B cell (primary cell): ENCODE measurements at regions not wholly inside any gene's neighbourhood (a gene's known extent, or its start where the extent isn't known, plus 50 kb on each side); places are given as distances from the start of the nearest gene placed in this dataset.

Experiments
- ATAC-seq: fragments of 200-7000 bp; cut with Tn5 transposase; one replicate; pipeline ENCODE4 v1.10.0; 2021; ENCODE audit warnings: low read depth, mild to moderate bottlenecking, moderate number of reproducible peaks, moderate library complexity
- CTCF ChIA-PET: fragments of 350-600 bp; sonication (Branson Sonifier 250); formaldehyde crosslinking; loops from one replicate; lab custom pipeline; 2021; ENCODE audit warnings: antibody characterized with exemption, inconsistent platforms; lab: Charles Lee
- POLR2A ChIA-PET: fragments of 350-600 bp; sonication (Branson Sonifier 250); formaldehyde crosslinking; loops from one replicate; lab custom pipeline; 2021; ENCODE audit warnings: antibody characterized with exemption; lab: Charles Lee
- DNase-seq: peaks from one replicate; pipeline ENCODE4 v3.0.0; 2013
- H2AFZ ChIP-seq: 2 replicates; pipeline ENCODE4 v1.6.1; 2012; ENCODE audit warnings: mild to moderate bottlenecking, low read depth, low read length; ENCODE audit not compliant: insufficient read depth, poor library complexity, severe bottlenecking
- H3K27ac ChIP-seq, 2 donors: 1 replicate in 1 of 2; 2 replicates in 1 of 2; pipeline ENCODE4 v1.5.1; 2012 to 2013; ENCODE audit warnings: low read length in 2 of 2, mild to moderate bottlenecking in 2 of 2, moderate library complexity in 1 of 2
- H3K27me3 ChIP-seq, 4 experiments: fragments of 200-600 bp in 1 of 4; sonication (generic) in 1 of 4; replicated peaks in 1 of 4; 1 replicate in 2 of 4; 2 replicates in 2 of 4; pipeline versions ENCODE4 v1.6.1 to v1.7.0; 2013 to 2016; ENCODE audit warnings: low read length in 3 of 4, mild to moderate bottlenecking in 2 of 4, mixed read lengths in 1 of 4, moderate library complexity in 1 of 4; ENCODE audit not compliant: insufficient read depth in 4 of 4, control insufficient read depth in 3 of 4; ENCODE audit errors: control extremely low read depth in 1 of 4
- H3K36me3 ChIP-seq, 2 experiments: replicated peaks in 1 of 2; 1 replicate in 1 of 2; 2 replicates in 1 of 2; pipeline versions ENCODE4 v1.6.1 to v1.7.1; 2013; ENCODE audit warnings: low read length in 1 of 2; ENCODE audit not compliant: insufficient read depth in 2 of 2, control insufficient read depth in 1 of 2; ENCODE audit errors: control extremely low read depth in 1 of 2, extremely low read depth in 1 of 2
- H3K4me1 ChIP-seq, 2 donors: fragments of 200-600 bp in 1 of 2; sonication (generic) in 1 of 2; 1 replicate in 1 of 2; 2 replicates in 1 of 2; pipeline versions ENCODE4 v1.5.1 to v1.6.1; 2013 to 2017; ENCODE audit warnings: low read length in 2 of 2; ENCODE audit not compliant: control insufficient read depth in 2 of 2, insufficient read depth in 2 of 2
- H3K4me2 ChIP-seq: replicated peaks from 2 replicates; pipeline ENCODE3; 2012; ENCODE audit warnings: mild to moderate bottlenecking, low read depth, low read length; ENCODE audit not compliant: poor library complexity, severe bottlenecking
- H3K4me3 ChIP-seq, 5 experiments: fragments of 200-600 bp in 1 of 5; sonication (generic) in 1 of 5; 1 replicate in 3 of 5; 2 replicates in 2 of 5; pipeline versions ENCODE4 v1.5.1 to v1.7.0; 2011 to 2016; ENCODE audit warnings: low read length in 4 of 5, mild to moderate bottlenecking in 4 of 5, low read depth in 2 of 5, control low read depth in 1 of 5, moderate library complexity in 1 of 5; ENCODE audit not compliant: insufficient read depth in 1 of 5; ENCODE audit errors: control extremely low read depth in 1 of 5, extremely low read depth in 1 of 5
- H3K79me2 ChIP-seq: fragments of 200-600 bp; sonication (generic); one replicate; pipeline ENCODE4 v1.6.0; 2016; ENCODE audit warnings: low read length; ENCODE audit not compliant: control insufficient read depth, insufficient read depth
- H3K9ac ChIP-seq: fragments of 200-600 bp; sonication (generic); 2 replicates; pipeline ENCODE4 v1.6.1; 2017; ENCODE audit warnings: mild to moderate bottlenecking, low read length, moderate library complexity
- H3K9me3 ChIP-seq, 3 donors: one replicate each; pipeline versions ENCODE4 v1.6.1 to v1.7.1; 2013; ENCODE audit warnings: low read length in 2 of 3; ENCODE audit not compliant: control insufficient read depth in 2 of 3, insufficient read depth in 1 of 3; ENCODE audit errors: control extremely low read depth in 1 of 3
- H4K20me1 ChIP-seq: 2 replicates; pipeline ENCODE4 v1.6.0; 2012; ENCODE audit warnings: mild to moderate bottlenecking, low read length; ENCODE audit not compliant: insufficient read depth, control insufficient read depth, poor library complexity, severe bottlenecking
- H3K27ac Mint-ChIP-seq: one replicate; pipeline ENCODE4 v1.8.0; 2021; ENCODE audit warnings: mixed read lengths
- H3K27me3 Mint-ChIP-seq: one replicate; pipeline ENCODE4 v1.8.0; 2021; ENCODE audit warnings: mixed read lengths
- H3K4me1 Mint-ChIP-seq: one replicate; pipeline ENCODE4 v1.8.0; 2021; ENCODE audit warnings: mixed read lengths
- H3K4me3 Mint-ChIP-seq: one replicate; pipeline ENCODE4 v1.8.0; 2021; ENCODE audit warnings: mixed read lengths
- H3K9me3 Mint-ChIP-seq: one replicate; pipeline ENCODE4 v1.8.0; 2022; ENCODE audit warnings: mixed read lengths; ENCODE audit not compliant: insufficient read depth
- CTCF ChIP-seq: fragments of 200-600 bp; IDR thresholded peaks from one replicate; pipeline ENCODE4 v1.8.0; 2022; ENCODE audit warnings: antibody characterized with exemption, mild to moderate bottlenecking
- EZH2 ChIP-seq: IDR thresholded peaks from 2 replicates; pipeline ENCODE4 v1.6.1; 2012; ENCODE audit warnings: borderline replicate concordance, low read depth, mild to moderate bottlenecking, moderate library complexity, low read length; ENCODE audit not compliant: insufficient read depth, poor library complexity, severe bottlenecking
- WGBS: methylation state at CpG from one replicate; pipeline ENCODE4 v1.1.5; 2013; ENCODE audit warnings: missing lambda C conversion rate; ENCODE audit not compliant: insufficient coverage; 5-methylcytosine and 5-hydroxymethylcytosine counted together
- intact Hi-C: fragments of 100-400 bp; cut with micrococcal nuclease; formaldehyde crosslinking; loops from one replicate; pipeline ENCODE4 v1.10.0; 2022

GRCh38 chrX:51148848-51149247, 183.8 kb upstream of the NUDT10 start:
- intact Hi-C loops = loop anchor here (10.0 kb wide), 2 partner anchors 186 to 1116 kb away; partner anchors contain the start of gene NUDT10
- Histone ChIP-seq H3K9me3 (no peaks in the 10 kb centered on the region), H3K4me3 (no peak overlapping the region), H3K4me1 (no peaks in the 10 kb centered on the region), H3K4me2 (no peak overlapping the region), H2AFZ (no peak overlapping the region), H3K36me3 (no peaks in the 10 kb centered on the region), H4K20me1 (no peaks in the 10 kb centered on the region), H3K27ac (no peak overlapping the region), H3K27me3 (no peaks in the 10 kb centered on the region), H3K79me2 (no peaks in the 10 kb centered on the region), H3K9ac (no peak overlapping the region)
- no peak overlapping the region for H3K4me3 Mint-ChIP-seq
- peaks cover 10% of the 10 kb centered on the region for H3K27me3 Mint-ChIP-seq
- DNase-seq (no peak), ATAC-seq (no peak)
- ChIA-PET POLR2A (no interaction called here), CTCF (interaction anchor here (2.3 kb wide), 1 partner anchor 312 kb away, joined by 18 read pairs; no protein-coding TSS in a partner anchor)
- H3K9me3 Mint-ChIP-seq = no peaks in the 10 kb centered on the region
- no peaks in the 10 kb centered on the region for H3K4me1 Mint-ChIP-seq
- H3K27ac Mint-ChIP-seq = no peak overlapping the region
- no CpG with 5 or more reads among the region's 2 CpGs for WGBS
- TF ChIP-seq CTCF (no peak), EZH2 (no peak)

GRCh38 chrX:51151734-51152133, 180.9 kb upstream of the NUDT10 start:
- H2AFZ ChIP-seq = no peak overlapping the region
- H3K79me2 ChIP-seq = no peaks in the 10 kb centered on the region
- TF ChIP-seq CTCF (no peak), EZH2 (no peak)
- H3K9me3 Mint-ChIP-seq = no peaks in the 10 kb centered on the region
- H3K4me2 ChIP-seq = no peak overlapping the region
- DNase-seq (no peak), ATAC-seq (no peak)
- H3K36me3 ChIP-seq = no peaks in the 10 kb centered on the region
- WGBS = no CpG with 5 or more reads among the region's 1 CpG
- ChIA-PET CTCF (no interaction called here), POLR2A (no interaction called here)
- no peaks in the 10 kb centered on the region for H4K20me1 ChIP-seq
- no peaks in the 10 kb centered on the region for H3K9me3 ChIP-seq
- intact Hi-C loops = no loop called here
- no peak overlapping the region for H3K4me3 ChIP-seq
- H3K4me1 Mint-ChIP-seq = no peaks in the 10 kb centered on the region
- no peaks in the 10 kb centered on the region for H3K27me3 ChIP-seq
- H3K27ac ChIP-seq = no peak overlapping the region
- H3K4me3 Mint-ChIP-seq = no peak overlapping the region
- H3K27me3 Mint-ChIP-seq = peaks cover 7% of the 10 kb centered on the region
- H3K4me1 ChIP-seq = no peaks in the 10 kb centered on the region
- no peak overlapping the region for H3K9ac ChIP-seq
- H3K27ac Mint-ChIP-seq = no peak overlapping the region
